BLaER1 (cell line): ENCODE measurements at regions not wholly inside any gene's neighbourhood (a gene's known extent, or its start where the extent isn't known, plus 50 kb on each side); places are given as distances from the start of the nearest gene placed in this dataset.

Experiments
- H3K27ac ChIP-seq: shearing (Covaris generic); formaldehyde crosslinking; 2 replicates; pipeline ENCODE4 v1.8.1; 2022
- H3K27me3 ChIP-seq: shearing (Covaris generic); formaldehyde crosslinking; 2 replicates; pipeline ENCODE4 v1.8.1; 2022
- H3K36me3 ChIP-seq: shearing (Covaris generic); formaldehyde crosslinking; 2 replicates; pipeline ENCODE4 v1.8.1; 2022
- H3K4me1 ChIP-seq: shearing (Covaris generic); formaldehyde crosslinking; 2 replicates; pipeline ENCODE4 v1.8.1; 2022
- H3K4me2 ChIP-seq: shearing (Covaris generic); formaldehyde crosslinking; 2 replicates; pipeline ENCODE4 v1.8.1; 2022
- H3K4me3 ChIP-seq: shearing (Covaris generic); formaldehyde crosslinking; 2 replicates; pipeline ENCODE4 v1.8.1; 2022
- H3K9ac ChIP-seq: shearing (Covaris generic); formaldehyde crosslinking; 2 replicates; pipeline ENCODE4 v1.8.1; 2022
- H3K9me3 ChIP-seq: shearing (Covaris generic); formaldehyde crosslinking; 2 replicates; pipeline ENCODE4 v1.8.1; 2022
- H4K20me1 ChIP-seq: shearing (Covaris generic); formaldehyde crosslinking; 2 replicates; pipeline ENCODE4 v1.8.1; 2022
- Cebpa-rat ChIP-seq: shearing (Covaris generic); IDR thresholded peaks from 2 replicates; pipeline ENCODE4 v1.8.1; 2022

DNA sequence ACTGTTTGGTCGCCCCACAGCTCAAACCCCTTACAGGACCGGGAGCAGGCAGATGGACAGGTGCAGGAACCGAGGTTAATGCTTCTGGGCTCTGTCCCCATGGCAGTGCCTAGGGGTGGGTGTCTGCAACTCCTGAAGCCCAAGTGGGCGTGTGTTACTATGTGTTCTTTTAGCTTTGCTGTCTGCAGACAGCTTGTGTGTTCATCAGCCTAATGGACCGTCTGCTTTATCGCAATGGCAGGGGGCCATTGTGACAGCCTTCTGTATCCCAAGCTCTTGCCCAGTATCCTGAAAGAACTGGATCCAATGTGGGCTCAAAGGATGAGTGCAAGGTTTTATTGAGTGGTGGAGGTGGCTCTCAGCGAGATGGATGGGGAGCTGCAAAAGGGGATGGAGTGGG lies 266.7 kb downstream of the CSNK1G3 start:
- peaks cover 4% of the 10 kb centered on the region; the same call in 1 of the 2 replicates for H3K9me3 ChIP-seq
- no peak overlapping the region for H3K4me2 ChIP-seq
- H3K9ac ChIP-seq = no peak overlapping the region
- H3K27ac ChIP-seq = no peak overlapping the region
- H3K27me3 ChIP-seq = no peaks in the 10 kb centered on the region
- no peaks in the 10 kb centered on the region for H4K20me1 ChIP-seq
- no peak overlapping the region for H3K4me3 ChIP-seq
- H3K4me1 ChIP-seq = peaks cover 4% of the 10 kb centered on the region
- H3K36me3 ChIP-seq = no peaks in the 10 kb centered on the region
- no peak for TF ChIP-seq Cebpa-rat

DNA sequence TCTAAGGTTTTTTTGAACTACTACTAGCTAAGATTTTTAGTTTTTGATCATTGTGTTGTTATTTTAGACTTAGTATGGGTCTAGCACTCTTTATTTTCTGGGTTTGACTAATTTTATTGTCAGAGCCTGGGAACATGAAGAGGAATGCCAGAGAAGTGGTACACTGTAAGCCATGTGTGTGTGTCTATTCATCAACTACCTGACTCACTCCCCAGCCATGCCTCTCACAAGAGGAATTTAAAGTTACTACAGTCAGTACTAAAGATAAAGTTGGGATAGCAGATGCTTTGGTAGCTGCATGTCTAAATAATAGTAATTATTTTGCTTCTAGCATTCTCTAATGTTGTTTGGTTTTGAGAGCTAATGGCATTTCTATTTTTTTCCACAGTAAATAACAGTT lies 264.8 kb downstream of the CSNK1G3 start:
- Histone ChIP-seq H3K27me3 (no peaks in the 10 kb centered on the region), H4K20me1 (no peaks in the 10 kb centered on the region), H3K4me2 (no peak overlapping the region), H3K4me1 (no peaks in the 10 kb centered on the region), H3K9me3 (peaks cover 16% of the 10 kb centered on the region), H3K27ac (no peak overlapping the region), H3K36me3 (no peaks in the 10 kb centered on the region), H3K9ac (no peak overlapping the region), H3K4me3 (no peak overlapping the region)
- no peak for TF ChIP-seq Cebpa-rat

DNA sequence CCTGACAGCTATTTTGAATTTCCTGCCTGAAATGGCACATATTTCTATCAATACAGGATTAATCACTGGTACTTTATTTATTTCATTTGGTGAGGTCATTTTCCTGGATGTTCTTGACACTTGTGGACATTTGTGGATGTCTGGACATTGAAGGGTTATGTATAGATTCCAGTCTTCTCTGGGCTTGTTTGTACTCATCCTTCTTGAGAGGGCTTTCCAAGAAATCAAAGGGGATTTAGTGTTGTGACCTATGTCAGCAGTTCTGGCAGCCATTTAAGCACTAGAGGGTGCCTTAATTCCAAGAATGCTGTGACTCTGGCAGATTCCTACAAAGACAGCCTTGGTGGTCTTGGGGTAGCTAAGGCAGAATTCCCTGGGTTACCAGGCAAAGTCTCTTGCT lies 259.7 kb downstream of the CSNK1G3 start:
- H3K27me3 ChIP-seq = no peaks in the 10 kb centered on the region
- TF ChIP-seq Cebpa-rat = no peak
- H3K4me2 ChIP-seq = no peak overlapping the region

GRCh38 chr5:123763201-123763600 lies 251.2 kb downstream of the CSNK1G3 start:
- Histone ChIP-seq H3K36me3 (no peaks in the 10 kb centered on the region), H3K27me3 (no peaks in the 10 kb centered on the region), H3K4me3 (no peak overlapping the region), H3K4me2 (no peak overlapping the region), H3K27ac (no peak overlapping the region), H3K4me1 (no peaks in the 10 kb centered on the region), H3K9ac (no peak overlapping the region), H4K20me1 (no peaks in the 10 kb centered on the region), H3K9me3 (peaks cover 9% of the 10 kb centered on the region; the same call in 1 of the 2 replicates)
- no peak for TF ChIP-seq Cebpa-rat

More for the DNA sequence above, 259.7 kb downstream of the CSNK1G3 start:
- no peaks in the 10 kb centered on the region for H4K20me1 ChIP-seq
- H3K27ac ChIP-seq = no peak overlapping the region
- no peaks in the 10 kb centered on the region for H3K36me3 ChIP-seq
- H3K9me3 ChIP-seq = peaks cover 33% of the 10 kb centered on the region
- no peak overlapping the region for H3K4me3 ChIP-seq
- H3K4me1 ChIP-seq = no peaks in the 10 kb centered on the region
- no peak overlapping the region for H3K9ac ChIP-seq

DNA sequence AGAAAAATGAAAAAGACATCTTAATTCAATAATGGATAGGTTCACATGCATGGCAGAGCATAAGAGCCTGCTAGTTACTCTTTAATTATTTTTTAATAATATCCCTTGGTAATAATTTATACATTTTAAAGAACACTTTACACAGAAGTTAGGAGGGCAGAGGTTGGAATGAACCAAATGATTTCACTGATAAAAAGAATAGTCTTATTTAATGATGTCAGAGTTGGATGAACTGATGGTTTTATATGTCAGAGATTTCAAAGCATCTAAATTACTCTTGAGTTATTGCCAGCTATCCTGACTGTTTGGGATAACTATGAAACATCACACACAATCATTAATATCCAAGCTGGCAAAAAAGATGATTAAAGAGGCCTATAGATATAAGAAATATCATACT lies 244.8 kb downstream of the CSNK1G3 start:
- H3K9me3 ChIP-seq = peaks cover 4% of the 10 kb centered on the region; the same call in 1 of the 2 replicates
- H3K4me2 ChIP-seq = no peak overlapping the region
- no peak overlapping the region for H3K27ac ChIP-seq
- no peak overlapping the region for H3K4me3 ChIP-seq
- no peaks in the 10 kb centered on the region for H3K36me3 ChIP-seq
- H3K27me3 ChIP-seq = no peaks in the 10 kb centered on the region
- peaks cover 15% of the 10 kb centered on the region; the same call in 1 of the 2 replicates for H3K4me1 ChIP-seq
- no peaks in the 10 kb centered on the region for H4K20me1 ChIP-seq
- no peak for TF ChIP-seq Cebpa-rat
- H3K9ac ChIP-seq = no peak overlapping the region

DNA sequence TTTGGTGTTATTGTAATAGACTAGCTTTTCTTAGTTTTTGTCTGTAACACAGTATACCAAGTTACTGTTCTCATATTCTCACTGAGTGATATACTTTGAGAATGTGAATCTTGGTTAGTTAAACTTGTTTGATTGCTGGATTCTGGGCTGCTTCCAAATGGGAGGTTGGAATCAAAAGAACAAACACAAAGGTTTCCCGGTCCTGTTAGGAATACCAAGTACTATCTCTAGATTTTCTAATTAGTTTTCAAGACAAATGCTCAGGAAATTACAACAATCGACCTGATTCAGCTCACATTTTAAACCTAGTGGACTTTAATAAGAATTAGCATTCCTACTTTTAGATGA lies 244.3 kb downstream of the CSNK1G3 start:
- no peak overlapping the region for H3K27ac ChIP-seq
- no peak overlapping the region for H3K4me2 ChIP-seq
- no peak overlapping the region for H3K9ac ChIP-seq
- H3K4me3 ChIP-seq = no peak overlapping the region
- no peaks in the 10 kb centered on the region for H3K27me3 ChIP-seq
- H3K4me1 ChIP-seq = peaks cover 15% of the 10 kb centered on the region; the same call in 1 of the 2 replicates
- H3K36me3 ChIP-seq = no peaks in the 10 kb centered on the region
- H4K20me1 ChIP-seq = no peaks in the 10 kb centered on the region
- peaks cover 4% of the 10 kb centered on the region; the same call in 1 of the 2 replicates for H3K9me3 ChIP-seq
- TF ChIP-seq Cebpa-rat = no peak

GRCh38 chr5:123755653-123756317 lies 243.8 kb downstream of the CSNK1G3 start:
- Histone ChIP-seq H3K9me3 (peaks cover 4% of the 10 kb centered on the region; the same call in 1 of the 2 replicates), H3K4me1 (peaks cover 15% of the 10 kb centered on the region; the same call in 1 of the 2 replicates), H3K36me3 (no peaks in the 10 kb centered on the region), H3K4me3 (no peak overlapping the region), H3K9ac (no peak overlapping the region), H3K4me2 (no peak overlapping the region), H4K20me1 (no peaks in the 10 kb centered on the region), H3K27me3 (no peaks in the 10 kb centered on the region), H3K27ac (no peak overlapping the region)
- no peak for TF ChIP-seq Cebpa-rat

- Histone ChIP-seq H3K9ac (no peak overlapping the region), H3K4me3 (no peak overlapping the region), H3K27me3 (no peaks in the 10 kb centered on the region), H3K27ac (no peak overlapping the region), H3K4me2 (peak overlapping the region; percentile 40), H3K36me3 (no peaks in the 10 kb centered on the region), H3K4me1 (peaks cover 15% of the 10 kb centered on the region; the same call in 1 of the 2 replicates), H4K20me1 (no peaks in the 10 kb centered on the region), H3K9me3 (peaks cover 4% of the 10 kb centered on the region; the same call in 1 of the 2 replicates)
- TF ChIP-seq Cebpa-rat = no peak
Measured at GRCh38 chr5:123754908-123755307, 242.9 kb downstream of the CSNK1G3 start.

DNA sequence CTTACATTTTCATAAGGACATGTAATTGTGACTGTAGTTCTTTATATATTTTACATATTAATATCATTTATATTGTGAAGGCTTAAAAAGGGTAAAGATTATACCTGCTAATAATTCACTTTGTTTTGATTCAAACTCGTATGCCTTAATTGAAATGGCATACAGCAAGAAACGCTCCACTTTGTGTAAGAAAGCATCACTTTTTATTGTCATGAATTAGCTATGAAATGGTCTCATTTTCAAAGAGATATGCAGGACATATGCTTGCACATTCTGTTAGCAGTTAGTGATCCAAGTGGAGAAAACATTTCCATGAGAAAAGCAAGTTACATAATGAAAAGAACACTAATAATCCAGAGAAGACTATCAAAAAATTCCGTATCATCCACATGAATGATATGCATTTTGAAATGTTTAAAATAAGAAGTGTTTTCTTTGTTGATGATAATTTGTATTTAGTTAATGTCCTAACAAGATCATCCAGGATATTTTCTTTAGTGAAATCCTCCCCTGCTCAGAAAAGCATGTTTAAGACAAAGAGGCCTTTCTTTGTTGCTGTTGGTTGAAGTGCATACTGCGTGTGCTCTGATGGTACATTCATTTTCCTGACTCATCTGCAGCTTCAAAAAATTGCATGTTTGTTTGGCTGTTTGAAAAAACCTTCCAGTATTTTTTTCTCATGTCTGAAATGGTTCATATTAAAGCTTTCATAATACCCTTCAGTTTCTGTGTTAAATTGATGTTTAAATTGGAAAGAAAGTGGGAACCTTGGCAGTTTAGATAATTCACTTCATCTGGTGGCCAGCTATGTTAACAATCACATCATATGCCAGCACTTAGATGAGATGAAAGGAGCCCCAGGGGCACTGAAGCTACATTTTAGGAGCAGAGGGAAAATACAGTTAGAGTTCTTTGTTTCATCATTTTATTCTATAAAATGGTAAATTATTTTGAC lies 242.2 kb downstream of the CSNK1G3 start:
- Histone ChIP-seq H3K4me1 (peaks cover 15% of the 10 kb centered on the region; the same call in 1 of the 2 replicates), H3K9me3 (peaks cover 3% of the 10 kb centered on the region; the same call in 1 of the 2 replicates), H4K20me1 (no peaks in the 10 kb centered on the region), H3K4me2 (peak overlapping the region; percentile 40), H3K4me3 (no peak overlapping the region), H3K36me3 (no peaks in the 10 kb centered on the region), H3K27me3 (no peaks in the 10 kb centered on the region), H3K9ac (no peak overlapping the region), H3K27ac (no peak overlapping the region)
- no peak for TF ChIP-seq Cebpa-rat
